ENCODE measurements at regions not wholly inside any gene's neighbourhood (a gene's known extent, or its start where the extent isn't known, plus 50 kb on each side); places are given as distances from the start of the nearest gene placed in this dataset.
"Not testable (repeated sequence)": the region's sequence is repeated elsewhere in the genome, so short reads cannot be mapped to it uniquely, and the experiment has no call there.

GRCh38 chr9:101931756-101932155 lies 193.3 kb upstream of the GRIN3A start:
- DNase-seq (ENCODE audit: low spot score): no peak
- Histone ChIP-seq H3K4me3 (ENCODE audit: severe bottlenecking) (no peak overlapping the region), H3K27me3 (ENCODE audit: insufficient read depth, poor library complexity, severe bottlenecking) (peaks cover 21% of the 10 kb centered on the region), H3K36me3 (ENCODE audit: low read depth) (no peaks in the 10 kb centered on the region), H3K4me1 (ENCODE audit: insufficient read depth, poor library complexity, severe bottlenecking) (no peaks in the 10 kb centered on the region), H3K27ac (ENCODE audit: poor library complexity, severe bottlenecking) (no peak overlapping the region), H3K9me3 (ENCODE audit: severe bottlenecking) (no peaks in the 10 kb centered on the region)
- TF ChIP-seq CTCF (IDR thresholded peaks at IDR 0.05; ENCODE audit: poor library complexity, severe bottlenecking): no peak
- ATAC-seq (ENCODE audit: low read depth): no peak

- no peak overlapping the region for H3K4me3 ChIP-seq (ENCODE audit: severe bottlenecking)
- no peak overlapping the region for H3K27ac ChIP-seq (ENCODE audit: poor library complexity, severe bottlenecking)
- no peak for TF ChIP-seq CTCF (IDR thresholded peaks at IDR 0.05; ENCODE audit: poor library complexity, severe bottlenecking)
- no peak for DNase-seq (ENCODE audit: low spot score)
- H3K36me3 ChIP-seq (ENCODE audit: low read depth): no peaks in the 10 kb centered on the region
- no peak for ATAC-seq (ENCODE audit: low read depth)
- peaks cover 24% of the 10 kb centered on the region for H3K27me3 ChIP-seq (ENCODE audit: insufficient read depth, poor library complexity, severe bottlenecking)
- no peaks in the 10 kb centered on the region for H3K4me1 ChIP-seq (ENCODE audit: insufficient read depth, poor library complexity, severe bottlenecking)
- H3K9me3 ChIP-seq (ENCODE audit: severe bottlenecking): no peaks in the 10 kb centered on the region
These were observed 192.3 kb upstream of the GRIN3A start for GRCh38 chr9:101930783-101931182.

- DNase-seq (ENCODE audit: low spot score) (no peak), ATAC-seq (ENCODE audit: low read depth) (no peak)
- no peak for TF ChIP-seq CTCF (IDR thresholded peaks at IDR 0.05; ENCODE audit: poor library complexity, severe bottlenecking)
- Histone ChIP-seq H3K27ac (ENCODE audit: poor library complexity, severe bottlenecking) (no peak overlapping the region), H3K4me1 (ENCODE audit: insufficient read depth, poor library complexity, severe bottlenecking) (no peaks in the 10 kb centered on the region), H3K36me3 (ENCODE audit: low read depth) (no peaks in the 10 kb centered on the region), H3K9me3 (ENCODE audit: severe bottlenecking) (no peaks in the 10 kb centered on the region), H3K4me3 (ENCODE audit: severe bottlenecking) (no peak overlapping the region), H3K27me3 (ENCODE audit: insufficient read depth, poor library complexity, severe bottlenecking) (peaks cover 24% of the 10 kb centered on the region)
These were observed 187.1 kb upstream of the GRIN3A start for GRCh38 chr9:101925498-101925897.

GRCh38 chr9:101923451-101923850 lies 185.0 kb upstream of the GRIN3A start:
- no peaks in the 10 kb centered on the region for H3K9me3 ChIP-seq (ENCODE audit: severe bottlenecking)
- DNase-seq (ENCODE audit: low spot score): no peak
- no peak for TF ChIP-seq CTCF (IDR thresholded peaks at IDR 0.05; ENCODE audit: poor library complexity, severe bottlenecking)

GRCh38 chr9:101916948-101917347 lies 178.5 kb upstream of the GRIN3A start:
- peaks cover 12% of the 10 kb centered on the region for H3K27me3 ChIP-seq (ENCODE audit: insufficient read depth, poor library complexity, severe bottlenecking)
- H3K27ac ChIP-seq (ENCODE audit: poor library complexity, severe bottlenecking); H3K9me3 ChIP-seq (ENCODE audit: severe bottlenecking); ATAC-seq (ENCODE audit: low read depth); H3K4me1 ChIP-seq (ENCODE audit: insufficient read depth, poor library complexity, severe bottlenecking); H3K36me3 ChIP-seq (ENCODE audit: low read depth); H3K4me3 ChIP-seq (ENCODE audit: severe bottlenecking); DNase-seq (ENCODE audit: low spot score): not testable (repeated sequence)

More at GRCh38 chr9:101923451-101923850, 185.0 kb upstream of the GRIN3A start:
- Histone ChIP-seq H3K36me3 (ENCODE audit: low read depth) (no peaks in the 10 kb centered on the region), H3K27me3 (ENCODE audit: insufficient read depth, poor library complexity, severe bottlenecking) (peaks cover 25% of the 10 kb centered on the region), H3K4me3 (ENCODE audit: severe bottlenecking) (no peak overlapping the region), H3K4me1 (ENCODE audit: insufficient read depth, poor library complexity, severe bottlenecking) (no peaks in the 10 kb centered on the region), H3K27ac (ENCODE audit: poor library complexity, severe bottlenecking) (no peak overlapping the region)
- no peak for ATAC-seq (ENCODE audit: low read depth)

Data from RWPE2 (cell line).